IPS-NIHi11 (cell line): ENCODE measurements at regions not wholly inside any gene's neighbourhood (a gene's known extent, or its start where the extent isn't known, plus 50 kb on each side); places are given as distances from the start of the nearest gene placed in this dataset.
"Not testable (repeated sequence)": the region's sequence is repeated elsewhere in the genome, so short reads cannot be mapped to it uniquely, and the experiment has no call there.

ENCODE experiments used
- DNase-seq: peaks from one replicate; pipeline ENCODE4 v3.0.0; 2012; ENCODE audit warnings: mixed read lengths, low spot score

- DNase-seq: no peak
Observed at GRCh38 chr1:29801003-29801402, 564.7 kb downstream of the PTPRU start.

GRCh38 chr1:29800522-29800956 is 564.2 kb downstream of the PTPRU start:
- no peak for DNase-seq

- DNase-seq: no peak
Observed at GRCh38 chr1:29800120-29800519, 563.8 kb downstream of the PTPRU start.

GRCh38 chr1:29798699-29799566 is 562.6 kb downstream of the PTPRU start:
- DNase-seq: no peak

- DNase-seq: not testable (repeated sequence)
Observed at GRCh38 chr1:29797125-29797524, 560.8 kb downstream of the PTPRU start.

- DNase-seq: not testable (repeated sequence)
Observed at GRCh38 chr1:29795965-29796364, 559.6 kb downstream of the PTPRU start.

- no peak for DNase-seq
Observed at GRCh38 chr1:29793653-29794348, 557.5 kb downstream of the PTPRU start.

GRCh38 chr1:29793101-29793546 is 556.8 kb downstream of the PTPRU start:
- DNase-seq: peak; percentile 85

GRCh38 chr1:29789910-29790247 is 553.6 kb downstream of the PTPRU start:
- no peak for DNase-seq

- DNase-seq: no peak
Observed at GRCh38 chr1:29789221-29789909, 553.0 kb downstream of the PTPRU start.

GRCh38 chr1:29786791-29787732 is 550.7 kb downstream of the PTPRU start:
- no peak for DNase-seq

GRCh38 chr1:29786195-29786594 is 549.9 kb downstream of the PTPRU start:
- no peak for DNase-seq

GRCh38 chr1:29785554-29785953 is 549.2 kb downstream of the PTPRU start:
- no peak for DNase-seq

GRCh38 chr1:29785137-29785527 is 548.8 kb downstream of the PTPRU start:
- DNase-seq: no peak

GRCh38 chr1:29784276-29785136 is 548.2 kb downstream of the PTPRU start:
- no peak for DNase-seq

- no peak for DNase-seq
Observed at GRCh38 chr1:29783508-29784275, 547.4 kb downstream of the PTPRU start.

- DNase-seq: no peak
Observed at GRCh38 chr1:29782846-29783507, 546.7 kb downstream of the PTPRU start.

GRCh38 chr1:29779146-29779545 is 542.8 kb downstream of the PTPRU start:
- no peak for DNase-seq

- DNase-seq: no peak
Observed at GRCh38 chr1:29777522-29777921, 541.2 kb downstream of the PTPRU start.
